Liver (tissue), 8 donors: ENCODE measurements at regions not wholly inside any gene's neighbourhood (a gene's known extent, or its start where the extent isn't known, plus 50 kb on each side); places are given as distances from the start of the nearest gene placed in this dataset.
A peak's percentile ranks its signal among the peaks of the same experiment; 100 is the strongest.

Experiments
- DNase-seq: peaks from one replicate; pipeline ENCODE4 v3.0.0-alpha.2; 2017; ENCODE audit warnings: low spot score
- H3K27ac ChIP-seq, 2 donors: one replicate each; pipeline ENCODE4 v1.7.0; 2013; ENCODE audit warnings: inconsistent platforms in 2 of 2, low read length in 2 of 2, control low read depth in 1 of 2, low read depth in 1 of 2, mild to moderate bottlenecking in 1 of 2
- H3K27me3 ChIP-seq, 4 donors: one replicate each; pipeline versions ENCODE4 v1.6.1 to v1.7.0; 2013; ENCODE audit warnings: low read length in 3 of 4, inconsistent platforms in 1 of 4, mild to moderate bottlenecking in 1 of 4, moderate library complexity in 1 of 4; ENCODE audit not compliant: control insufficient read depth in 4 of 4, insufficient read depth in 4 of 4
- H3K36me3 ChIP-seq, 4 donors: one replicate each; pipeline versions ENCODE4 v1.6.1 to v1.7.0; 2013; ENCODE audit warnings: low read length in 3 of 4, mild to moderate bottlenecking in 3 of 4, low read depth in 1 of 4, moderate library complexity in 1 of 4; ENCODE audit not compliant: control insufficient read depth in 4 of 4, insufficient read depth in 3 of 4
- H3K4me1 ChIP-seq, 4 donors: one replicate each; pipeline versions ENCODE4 v1.6.1 to v1.7.0; 2013; ENCODE audit warnings: low read length in 3 of 4, mild to moderate bottlenecking in 3 of 4, moderate library complexity in 1 of 4; ENCODE audit not compliant: control insufficient read depth in 4 of 4, insufficient read depth in 4 of 4
- H3K4me3 ChIP-seq, 3 donors: one replicate each; pipeline versions ENCODE4 v1.6.1 to v1.7.0; 2013; ENCODE audit warnings: low read length in 3 of 3, control low read depth in 1 of 3, low read depth in 1 of 3, mild to moderate bottlenecking in 1 of 3
- H3K9ac ChIP-seq, 2 donors: one replicate each; pipeline ENCODE4 v1.7.0; 2013; ENCODE audit warnings: low read length in 2 of 2, mild to moderate bottlenecking in 2 of 2, moderate library complexity in 2 of 2, control low read depth in 1 of 2, low read depth in 1 of 2
- H3K9me3 ChIP-seq, 4 donors: one replicate each; pipeline versions ENCODE4 v1.6.1 to v1.7.0; 2013; ENCODE audit warnings: low read length in 3 of 4; ENCODE audit not compliant: control insufficient read depth in 4 of 4
- CTCF ChIP-seq: fragments of 150-350 bp; IDR thresholded peaks from 2 replicates; pipeline ENCODE4 v1.5.1; 2017; ENCODE audit warnings: improper control_type of control experiment, low read depth, low read length; ENCODE audit not compliant: missing input control
- EGR1 ChIP-seq, 2 donors: IDR thresholded peaks; 2 replicates each; pipeline ENCODE4 v1.6.1; 2016 to 2018; ENCODE audit warnings: antibody characterized with exemption in 2 of 2, low read depth in 2 of 2
- FOXA1 ChIP-seq: IDR thresholded peaks from 2 replicates; pipeline ENCODE4 v1.6.1; 2016; ENCODE audit warnings: antibody characterized with exemption
- FOXA2 ChIP-seq: IDR thresholded peaks from 2 replicates; pipeline ENCODE4 v1.6.1; 2016; ENCODE audit warnings: antibody characterized with exemption
- GABPA ChIP-seq, 2 donors: IDR thresholded peaks in 1 of 2; conservative IDR thresholded peaks in 1 of 2; 2 replicates each; pipeline ENCODE4 v1.6.1; 2016; ENCODE audit warnings: antibody characterized with exemption in 2 of 2, mild to moderate bottlenecking in 1 of 2, moderate library complexity in 1 of 2
- HNF4A ChIP-seq, 2 donors: conservative IDR thresholded peaks; 2 replicates each; pipeline ENCODE4 v1.6.1; 2016; ENCODE audit warnings: antibody characterized with exemption in 2 of 2, mild to moderate bottlenecking in 2 of 2
- HNF4G ChIP-seq: IDR thresholded peaks from 2 replicates; pipeline ENCODE4 v1.6.1; 2016; ENCODE audit warnings: antibody characterized with exemption
- JUND ChIP-seq, 2 donors: IDR thresholded peaks; 2 replicates each; pipeline ENCODE4 v1.6.1; 2016; ENCODE audit warnings: antibody characterized with exemption in 2 of 2
- MAX ChIP-seq: IDR thresholded peaks from 2 replicates; pipeline ENCODE4 v1.6.1; 2016; ENCODE audit warnings: antibody characterized with exemption
- NR2F2 ChIP-seq: IDR thresholded peaks from 2 replicates; pipeline ENCODE4 v1.6.1; 2016; ENCODE audit warnings: antibody characterized with exemption
- RAD21 ChIP-seq, 2 donors: IDR thresholded peaks; 2 replicates each; pipeline ENCODE4 v1.6.1; 2016; ENCODE audit warnings: antibody characterized with exemption in 2 of 2, mild to moderate bottlenecking in 2 of 2
- REST ChIP-seq: IDR thresholded peaks from 2 replicates; pipeline ENCODE4 v1.6.1; 2016; ENCODE audit warnings: antibody characterized with exemption, mild to moderate bottlenecking
- RXRA ChIP-seq, 2 donors: IDR thresholded peaks; 2 replicates each; pipeline ENCODE4 v1.6.1; 2017 to 2018; ENCODE audit warnings: antibody characterized with exemption in 2 of 2, mild to moderate bottlenecking in 1 of 2
- SP1 ChIP-seq: IDR thresholded peaks from 2 replicates; pipeline ENCODE4 v1.6.1; 2018; ENCODE audit warnings: antibody characterized with exemption, mild to moderate bottlenecking
- TAF1 ChIP-seq: conservative IDR thresholded peaks from 2 replicates; pipeline ENCODE4 v1.6.1; 2016; ENCODE audit warnings: antibody characterized with exemption, mild to moderate bottlenecking
- YY1 ChIP-seq: IDR thresholded peaks from 2 replicates; pipeline ENCODE4 v1.6.1; 2016; ENCODE audit warnings: antibody characterized with exemption, mild to moderate bottlenecking
- WGBS: extraction: QIAGEN DNeasy Blood & Tissue Kit; methylation state at CpG from one replicate; pipeline ENCODE4 v1.1.7; 2013; 5-methylcytosine and 5-hydroxymethylcytosine counted together
- TF ChIP-seq, protein P1 (sequence below): IDR thresholded peaks from 2 replicates; pipeline ENCODE4 v1.6.1; 2016; ENCODE audit warnings: antibody characterized with exemption
- TF ChIP-seq, protein P2 (sequence below): IDR thresholded peaks from 2 replicates; pipeline ENCODE4 v1.6.1; 2016; ENCODE audit warnings: antibody characterized with exemption
- donor health status: healthy.
- donor health status: healthy.
- donor health status: healthy.
- donor health status: healthy.
- donor health status: healthy.

DNA sequence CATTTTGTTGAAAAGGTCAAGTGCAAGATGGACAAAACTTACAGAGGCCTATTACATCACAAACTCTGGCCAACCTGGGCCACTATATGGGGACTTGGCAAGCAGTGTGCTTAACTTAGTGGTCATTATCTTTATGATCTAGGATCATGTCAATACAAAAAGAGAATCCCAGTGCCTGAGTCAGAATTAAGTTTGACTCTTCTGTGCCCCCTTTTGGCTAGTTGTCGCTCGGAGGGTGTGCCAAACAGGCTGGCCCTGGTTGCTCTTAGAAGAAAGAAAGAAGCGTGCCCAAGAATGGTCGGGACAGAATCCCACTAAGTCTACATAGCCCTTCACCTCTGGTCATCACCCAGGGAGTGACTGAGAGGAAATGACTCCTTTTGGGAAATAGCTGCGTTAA, 100.1 kb downstream of the EIF4E start:
- Histone ChIP-seq H3K27ac (no peak overlapping the region), H3K4me3 (no peak overlapping the region), H3K36me3 (no peaks in the 10 kb centered on the region), H3K27me3 (no peaks in the 10 kb centered on the region), H3K4me1 (no peaks in the 10 kb centered on the region), H3K9me3 (no peaks in the 10 kb centered on the region), H3K9ac (no peak overlapping the region)
- DNase-seq, result no peak
- WGBS, result 66% methylated on average over 5 of the region's 5 CpGs
- TF ChIP-seq JUND (IDR thresholded peaks at IDR 0.05) (no peak), YY1 (no peak), SP1 (no peak), REST (no peak), CTCF (no peak), TAF1 (no peak), RXRA (IDR thresholded peaks at IDR 0.05) (no peak), RAD21 (IDR thresholded peaks at IDR 0.05) (peak in 1 of 2 donors; percentile 40)

GRCh38 chr4:98827661-98828060, 101.3 kb downstream of the EIF4E start:
- H3K4me3 ChIP-seq, result no peak overlapping the region
- no peaks in the 10 kb centered on the region for H3K36me3 ChIP-seq
- no peak for TF ChIP-seq RXRA (IDR thresholded peaks at IDR 0.05)
- no peak for TF ChIP-seq FOXA1
- no peak for TF ChIP-seq FOXA2
- TF ChIP-seq TAF1, result no peak
- TF ChIP-seq EGR1 (IDR thresholded peaks at IDR 0.05; ENCODE audit: low read depth in 2 of 2), result no peak
- TF ChIP-seq REST, result no peak
- no peak for TF ChIP-seq RAD21 (IDR thresholded peaks at IDR 0.05)
- no peak for TF ChIP-seq MAX
- no peak for TF ChIP-seq HNF4G
- no peak for TF ChIP-seq HNF4A (conservative IDR thresholded peaks at IDR 0.05)
- TF ChIP-seq, protein P1, sequence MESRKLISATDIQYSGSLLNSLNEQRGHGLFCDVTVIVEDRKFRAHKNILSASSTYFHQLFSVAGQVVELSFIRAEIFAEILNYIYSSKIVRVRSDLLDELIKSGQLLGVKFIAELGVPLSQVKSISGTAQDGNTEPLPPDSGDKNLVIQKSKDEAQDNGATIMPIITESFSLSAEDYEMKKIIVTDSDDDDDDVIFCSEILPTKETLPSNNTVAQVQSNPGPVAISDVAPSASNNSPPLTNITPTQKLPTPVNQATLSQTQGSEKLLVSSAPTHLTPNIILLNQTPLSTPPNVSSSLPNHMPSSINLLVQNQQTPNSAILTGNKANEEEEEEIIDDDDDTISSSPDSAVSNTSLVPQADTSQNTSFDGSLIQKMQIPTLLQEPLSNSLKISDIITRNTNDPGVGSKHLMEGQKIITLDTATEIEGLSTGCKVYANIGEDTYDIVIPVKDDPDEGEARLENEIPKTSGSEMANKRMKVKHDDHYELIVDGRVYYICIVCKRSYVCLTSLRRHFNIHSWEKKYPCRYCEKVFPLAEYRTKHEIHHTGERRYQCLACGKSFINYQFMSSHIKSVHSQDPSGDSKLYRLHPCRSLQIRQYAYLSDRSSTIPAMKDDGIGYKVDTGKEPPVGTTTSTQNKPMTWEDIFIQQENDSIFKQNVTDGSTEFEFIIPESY, result no peak
- TF ChIP-seq NR2F2, result no peak
- no peak for TF ChIP-seq GABPA (IDR thresholded peaks at IDR 0.05 in 1 of 2, conservative IDR thresholded peaks at IDR 0.05 in 1 of 2)
- TF ChIP-seq, protein P2, sequence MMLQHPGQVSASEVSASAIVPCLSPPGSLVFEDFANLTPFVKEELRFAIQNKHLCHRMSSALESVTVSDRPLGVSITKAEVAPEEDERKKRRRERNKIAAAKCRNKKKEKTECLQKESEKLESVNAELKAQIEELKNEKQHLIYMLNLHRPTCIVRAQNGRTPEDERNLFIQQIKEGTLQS, result no peak
- TF ChIP-seq JUND (IDR thresholded peaks at IDR 0.05), result no peak
- TF ChIP-seq SP1, result no peak
- TF ChIP-seq YY1, result no peak
- no peak for TF ChIP-seq CTCF
- WGBS, result 63% methylated on average over 3 of the region's 3 CpGs
- no peak overlapping the region for H3K27ac ChIP-seq
- H3K4me1 ChIP-seq, result no peaks in the 10 kb centered on the region
- DNase-seq, result no peak
- no peak overlapping the region for H3K9ac ChIP-seq
- no peaks in the 10 kb centered on the region for H3K9me3 ChIP-seq
- no peaks in the 10 kb centered on the region for H3K27me3 ChIP-seq
